SK-N-MC (cell line): ENCODE measurements at regions not wholly inside any gene's neighbourhood (a gene's known extent, or its start where the extent isn't known, plus 50 kb on each side); places are given as distances from the start of the nearest gene placed in this dataset.

Experiments used
- EZH2 ChIP-seq: fragments of 200-600 bp; sonication (generic); IDR thresholded peaks from one replicate; pipeline ENCODE4 v1.6.1; 2017; ENCODE audit warnings: antibody characterized with exemption
- POLR2AphosphoS5 ChIP-seq: IDR thresholded peaks from 2 replicates; pipeline ENCODE4 v1.6.1; 2012; ENCODE audit warnings: mild to moderate bottlenecking, low read depth, low read length, borderline replicate concordance

- TF ChIP-seq POLR2AphosphoS5 (no peak), EZH2 (no peak)
These were observed 184.1 kb upstream of the SULF2 start for GRCh38 chr20:47969426-47969825.
